Stimulated activated CD8-positive, alpha-beta memory T cell treated with anti-CD3 and anti-CD28 coated beads, Interleukin-12 subunit alpha, Interleukin-12 subunit beta, amount 100 ng/mL, for 24 hours (primary cell): ENCODE measurements at regions not wholly inside any gene's neighbourhood (a gene's known extent, or its start where the extent isn't known, plus 50 kb on each side); places are given as distances from the start of the nearest gene placed in this dataset.
"Not testable (repeated sequence)": the region's sequence is repeated elsewhere in the genome, so short reads cannot be mapped to it uniquely, and the experiment has no call there.

Source experiments
- DNase-seq: peaks from one replicate; pipeline ENCODE4 v3.0.0-alpha.2; 2020; ENCODE audit errors: extremely low read depth

DNA sequence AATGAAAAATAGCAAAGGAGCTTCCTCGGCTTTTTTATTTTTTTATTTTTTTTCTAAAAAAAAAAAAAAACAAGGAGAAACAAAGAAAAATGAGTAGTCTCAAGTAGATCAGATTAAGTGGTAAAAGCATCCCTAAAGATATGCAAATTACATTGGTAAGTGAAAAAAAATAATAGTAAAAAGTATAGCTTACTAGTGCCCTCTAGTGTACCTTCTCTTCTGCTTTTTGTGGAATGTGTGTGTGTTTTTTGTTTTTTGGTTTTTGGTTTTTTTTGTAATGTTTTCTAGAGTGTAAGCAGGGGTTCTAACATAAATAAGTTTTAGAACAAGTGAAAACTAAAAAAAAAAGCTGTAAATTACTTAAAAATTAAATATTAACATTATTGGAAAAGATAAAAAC lies 1062.0 kb downstream of the HACE1 start:
- DNase-seq = no peak

DNA sequence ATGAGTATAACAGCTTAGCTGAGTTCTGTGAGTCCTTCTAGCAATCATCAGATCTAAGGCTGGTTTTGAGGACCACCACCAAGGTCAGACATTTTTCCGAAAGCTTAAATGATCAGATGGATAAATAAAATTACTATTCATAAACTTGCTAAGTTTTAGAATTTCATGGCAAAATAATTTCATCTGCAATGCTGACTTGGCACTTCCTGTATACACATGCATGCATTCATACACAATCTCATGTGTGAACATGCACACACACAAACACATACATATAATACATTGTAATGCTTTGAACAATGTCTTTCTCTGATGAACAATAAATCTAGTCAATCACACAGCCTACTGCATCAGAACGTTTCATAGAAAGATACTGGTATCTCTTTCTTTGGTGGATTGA lies 1068.3 kb downstream of the HACE1 start:
- no peak for DNase-seq

DNA sequence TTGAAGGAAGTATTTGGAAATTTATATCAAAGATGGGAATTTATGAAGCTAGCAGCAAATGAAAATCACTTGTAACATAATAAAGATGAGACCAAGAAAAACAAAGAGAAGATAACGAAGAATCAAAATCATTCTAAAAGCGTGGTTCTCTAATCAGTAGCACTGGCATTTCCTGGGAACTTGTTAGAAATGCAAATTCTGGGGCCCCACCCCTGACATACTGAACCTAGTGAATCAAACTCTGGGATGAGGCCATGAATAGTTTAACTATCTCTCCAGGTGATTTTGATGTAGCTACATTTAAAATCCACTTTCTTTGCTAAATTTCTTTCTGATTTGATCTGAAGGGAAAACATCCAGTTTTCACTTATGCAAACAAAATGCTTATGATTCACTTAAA lies 1075.6 kb downstream of the HACE1 start:
- no peak for DNase-seq

DNA sequence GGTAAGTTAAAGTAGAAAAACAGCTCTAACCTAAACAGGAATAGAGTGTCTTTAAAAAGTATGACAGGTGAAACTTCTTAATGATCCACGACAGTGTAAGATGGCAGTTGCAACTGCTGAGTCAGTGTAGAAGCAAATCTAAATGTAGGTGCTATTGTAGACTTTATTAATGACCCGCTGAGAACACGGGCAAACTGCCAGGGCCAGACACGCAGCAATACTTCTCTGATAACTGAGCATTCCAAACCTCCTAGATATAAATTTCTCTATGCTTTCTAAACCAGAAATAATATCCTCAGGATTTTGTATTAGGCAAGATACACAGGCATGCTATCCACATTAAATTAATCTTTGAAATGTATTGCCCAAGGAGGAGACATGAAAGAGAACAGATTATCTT lies 1076.4 kb downstream of the HACE1 start:
- DNase-seq = no peak

DNA sequence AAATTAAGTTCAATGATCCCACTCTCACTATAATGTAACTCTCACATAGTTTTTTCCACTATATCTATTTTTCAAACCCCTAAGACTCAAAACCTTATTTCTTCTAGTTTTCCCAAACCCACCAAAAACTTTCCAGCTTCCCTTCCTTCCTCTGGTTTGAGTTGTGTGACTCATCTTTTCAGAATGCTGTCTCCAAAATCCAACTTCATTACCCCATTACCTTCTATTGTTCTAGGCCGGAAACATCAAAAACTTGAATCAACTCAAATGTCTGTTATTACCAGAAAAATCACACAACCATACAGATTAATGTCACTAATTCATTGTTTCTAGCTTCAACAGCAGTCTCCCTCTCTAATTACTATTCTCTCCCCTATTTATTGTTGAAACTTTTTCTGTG lies 1090.3 kb downstream of the HACE1 start:
- no peak for DNase-seq

DNA sequence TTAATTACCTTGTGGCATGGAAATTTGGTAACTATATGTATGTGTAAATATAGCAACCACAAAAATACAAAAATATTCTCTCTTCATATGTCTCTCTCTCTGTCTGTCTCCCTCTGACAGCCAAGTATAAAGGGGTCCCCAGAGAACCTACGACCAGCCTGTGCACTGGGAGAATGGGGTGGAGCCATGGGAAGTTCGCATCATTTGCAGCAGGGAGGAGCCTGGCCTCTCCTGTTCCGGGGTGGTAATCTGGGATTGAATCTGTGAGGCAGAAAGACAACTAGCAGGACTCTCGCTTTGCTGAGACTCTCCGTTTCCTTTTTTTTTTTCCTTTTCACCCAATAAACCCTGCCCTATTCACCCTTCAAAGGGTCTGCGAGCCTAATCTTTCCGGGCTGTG lies 1109.1 kb downstream of the HACE1 start:
- no peak for DNase-seq

DNA sequence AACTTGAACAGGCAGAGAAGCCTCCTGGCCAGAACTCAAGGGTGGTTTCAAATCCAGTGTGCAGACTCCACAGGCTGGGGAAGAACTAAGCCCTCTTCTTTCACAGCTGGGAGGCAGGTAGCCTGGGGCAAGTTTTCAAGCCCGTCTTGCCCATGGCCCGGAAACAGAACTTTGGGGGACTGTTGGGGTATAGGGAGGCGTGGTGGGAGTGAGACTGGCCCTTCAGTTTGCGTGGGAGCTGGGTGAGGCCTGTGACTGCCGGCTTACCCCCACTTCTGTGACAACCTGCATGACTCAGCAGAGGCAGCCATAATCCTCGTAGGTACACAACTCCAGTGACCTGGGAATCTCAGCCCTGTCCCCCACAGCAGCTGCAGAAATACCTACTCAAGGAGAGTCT lies 1125.7 kb downstream of the HACE1 start:
- DNase-seq = no peak

DNA sequence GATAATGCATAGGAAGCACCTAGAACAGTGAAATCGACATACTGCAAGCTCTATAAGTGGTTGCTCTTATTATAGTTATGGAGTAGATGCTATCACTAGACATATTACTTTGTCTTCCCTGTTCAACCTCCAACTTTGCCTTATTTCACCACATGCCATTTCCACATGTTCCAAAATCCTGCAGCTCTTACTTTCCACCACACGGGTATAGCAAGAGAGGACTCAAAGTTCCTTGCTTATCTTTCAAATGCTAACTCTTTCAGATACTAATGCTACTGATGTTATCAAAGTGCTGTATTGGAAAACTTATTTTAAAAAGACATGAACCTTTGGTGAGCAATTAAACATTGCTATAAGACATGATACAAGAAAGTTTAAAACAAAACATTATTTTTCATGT lies 1130.1 kb downstream of the HACE1 start:
- no peak for DNase-seq

DNA sequence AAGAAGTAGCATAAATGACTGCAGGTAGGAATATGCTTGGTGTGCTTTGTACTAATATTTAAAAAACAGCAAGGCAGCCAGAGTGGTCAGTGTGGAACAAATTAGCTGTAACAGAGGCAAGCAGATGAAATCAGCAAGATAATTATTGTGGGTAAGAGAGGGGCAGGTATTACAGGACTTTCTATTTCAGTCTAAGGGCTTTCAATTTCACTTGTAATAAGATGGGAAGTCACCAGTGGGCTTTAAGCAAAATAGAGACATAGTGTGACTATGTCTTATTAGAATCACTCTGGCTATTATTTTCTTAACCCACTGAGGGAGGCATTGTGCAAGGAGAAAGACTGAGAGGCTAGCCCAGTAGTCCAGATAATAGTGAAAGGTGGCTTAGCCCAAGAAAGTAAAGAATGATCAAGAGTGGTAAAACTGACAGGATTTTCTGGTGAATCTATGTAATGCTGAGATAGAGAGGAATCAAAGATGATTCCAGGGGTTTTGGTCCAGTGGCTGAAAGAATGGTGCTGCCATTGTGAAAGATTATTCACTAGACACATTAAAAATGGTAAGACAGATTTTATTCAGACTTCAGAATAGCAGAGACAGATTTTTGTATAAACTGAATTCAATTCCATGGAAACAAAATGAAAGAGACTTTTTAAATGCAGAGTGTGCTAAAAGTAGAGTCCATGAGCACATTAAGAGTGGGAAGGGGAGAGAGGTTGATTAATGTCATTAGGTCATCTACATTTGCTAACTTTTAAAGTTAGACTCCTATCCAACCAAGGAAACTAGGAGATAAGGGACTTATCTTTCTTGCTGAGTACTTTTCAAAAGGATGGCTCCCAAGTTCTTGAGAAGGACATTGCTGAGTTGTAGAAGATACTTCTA lies 1136.0 kb downstream of the HACE1 start:
- no peak for DNase-seq

DNA sequence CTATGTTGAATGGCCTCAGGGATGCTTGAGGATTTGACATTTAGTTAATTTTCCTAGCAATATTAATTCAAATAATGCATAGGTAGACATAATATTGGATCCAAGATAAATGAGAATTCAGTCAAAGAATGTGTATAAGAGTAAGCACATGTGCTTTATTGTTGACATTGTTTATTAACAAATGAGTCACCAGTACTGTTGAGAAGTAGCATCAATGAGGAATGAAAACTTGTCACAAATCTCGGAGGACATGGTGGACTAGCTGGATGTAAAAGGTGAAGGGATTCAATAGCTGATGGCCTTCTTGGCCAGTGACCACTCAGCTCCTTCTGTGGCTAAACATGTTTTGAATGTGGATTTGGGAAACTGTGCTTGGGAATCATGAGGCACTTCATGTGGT lies 1137.0 kb downstream of the HACE1 start:
- DNase-seq = no peak

DNA sequence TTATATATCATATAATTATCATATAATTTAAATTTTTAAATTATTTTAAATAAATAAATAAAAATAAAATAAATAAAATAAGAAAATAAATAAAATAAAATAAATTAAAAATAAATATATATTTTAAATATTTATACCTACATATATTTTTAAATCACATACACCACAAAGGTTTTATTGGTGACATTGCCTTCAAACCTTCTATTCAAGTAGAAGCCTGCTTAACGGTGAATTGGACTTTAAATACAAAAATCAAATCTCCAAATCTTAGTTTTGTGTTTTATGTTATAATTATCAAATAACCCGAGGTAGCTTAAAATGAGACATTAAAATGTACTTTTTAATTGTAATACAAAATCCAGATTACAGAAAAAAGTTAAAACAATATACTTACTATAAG lies 1137.8 kb downstream of the HACE1 start:
- no peak for DNase-seq

DNA sequence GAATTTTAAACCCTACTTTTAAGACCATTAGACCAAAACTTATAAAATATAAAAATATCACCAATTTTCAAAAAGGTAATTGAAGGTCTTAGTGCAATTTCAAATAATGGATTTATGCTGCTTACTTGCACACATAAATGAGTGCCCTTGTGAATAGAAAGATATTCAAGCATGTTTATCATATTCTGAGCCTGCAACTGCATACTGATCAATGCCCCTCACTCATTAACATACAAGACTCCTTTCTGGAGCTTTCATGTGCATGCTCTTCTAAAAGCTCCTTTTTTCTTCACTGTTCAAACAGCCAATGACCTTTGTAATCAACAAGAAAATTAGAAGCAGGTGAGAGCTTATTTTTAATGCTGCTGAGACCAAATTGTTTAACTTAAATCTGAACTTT lies 1139.3 kb downstream of the HACE1 start:
- DNase-seq = no peak

DNA sequence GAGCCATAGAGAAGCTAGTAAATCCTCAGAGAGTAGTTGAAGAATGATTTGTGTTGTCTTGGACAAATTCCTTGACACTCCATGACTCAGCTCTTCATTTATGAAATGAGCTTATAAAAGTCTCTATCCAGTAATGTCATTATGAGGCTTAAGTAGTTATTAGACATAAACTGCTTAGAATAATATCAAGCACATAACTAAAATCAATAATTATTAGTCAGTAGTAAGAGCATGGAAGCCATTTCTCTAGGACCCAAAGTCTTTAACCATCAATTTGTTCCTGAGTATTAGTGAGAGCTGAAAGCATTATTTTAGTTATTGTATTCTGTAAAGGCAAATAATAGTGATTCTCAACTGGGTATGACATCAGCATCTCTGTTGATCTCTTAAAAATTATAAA lies 1140.2 kb downstream of the HACE1 start:
- no peak for DNase-seq

DNA sequence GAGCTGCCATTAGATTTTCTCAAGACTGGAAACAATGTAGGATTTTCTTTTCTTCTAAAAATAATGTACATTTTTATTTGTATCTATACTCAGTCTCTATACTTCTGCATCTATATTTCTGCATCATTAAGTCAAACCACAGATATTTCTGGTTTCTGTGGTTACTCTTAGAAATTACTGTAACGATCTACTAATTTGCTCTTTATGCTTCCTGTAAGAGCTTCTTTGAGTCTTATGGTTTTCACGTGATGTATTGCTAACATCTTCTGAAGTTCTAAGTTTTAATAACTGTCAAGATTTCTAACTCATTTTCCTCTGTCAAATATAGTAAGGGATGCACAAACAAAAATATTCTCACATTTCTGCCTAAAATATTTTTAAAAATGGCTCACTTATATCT lies 1144.5 kb downstream of the HACE1 start:
- DNase-seq = no peak

DNA sequence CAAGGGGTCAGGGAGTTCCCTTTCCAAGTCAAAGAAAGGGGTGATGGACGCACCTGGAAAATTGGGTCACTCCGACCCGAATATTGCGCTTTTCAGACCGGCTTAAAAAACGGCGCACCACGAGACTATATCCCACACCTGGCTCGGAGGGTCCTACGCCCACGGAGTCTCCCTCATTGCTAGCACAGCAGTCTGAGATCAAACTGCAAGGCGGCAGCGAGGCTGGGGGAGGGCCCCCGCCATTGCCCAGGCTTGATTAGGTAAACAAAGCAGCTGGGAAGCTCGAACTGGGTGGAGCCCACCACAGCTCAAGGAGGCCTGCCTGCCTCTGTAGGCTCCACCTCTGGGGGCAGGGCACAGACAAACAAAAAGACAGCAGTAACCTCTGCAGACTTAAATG lies 1150.5 kb downstream of the HACE1 start:
- not testable (repeated sequence) for DNase-seq

DNA sequence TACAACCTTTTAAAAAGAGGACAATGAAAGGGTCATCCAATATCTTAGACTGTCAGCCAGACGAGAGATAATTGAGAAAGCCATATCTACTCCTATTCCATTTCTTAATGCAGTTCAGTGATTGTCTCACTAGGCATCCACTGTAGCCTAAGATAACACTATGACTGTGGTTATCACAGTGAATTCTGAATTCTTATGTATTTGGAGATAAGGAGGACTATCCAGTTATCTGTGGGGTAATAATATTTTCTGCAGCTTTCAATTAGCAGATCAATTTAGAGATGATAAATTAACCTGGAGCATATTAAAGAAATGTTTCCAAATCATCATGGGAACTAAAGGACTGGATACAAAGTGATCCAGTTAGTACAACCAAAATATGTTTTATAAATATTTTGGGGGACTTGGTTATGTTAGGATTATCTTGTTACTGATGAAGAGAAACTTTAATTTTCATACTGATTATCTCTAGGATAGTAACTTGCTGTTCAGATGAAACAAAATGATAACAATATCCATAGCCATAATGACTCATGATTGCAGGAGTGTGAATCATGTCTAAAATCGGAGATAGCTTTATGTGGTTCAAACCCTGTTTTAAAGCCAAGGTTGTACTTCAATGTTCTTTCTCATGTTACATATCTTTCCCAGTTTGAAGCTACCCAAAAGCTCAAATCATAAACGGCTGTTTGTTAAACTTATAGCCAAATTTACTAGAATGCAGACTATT lies 1152.0 kb downstream of the HACE1 start:
- no peak for DNase-seq

DNA sequence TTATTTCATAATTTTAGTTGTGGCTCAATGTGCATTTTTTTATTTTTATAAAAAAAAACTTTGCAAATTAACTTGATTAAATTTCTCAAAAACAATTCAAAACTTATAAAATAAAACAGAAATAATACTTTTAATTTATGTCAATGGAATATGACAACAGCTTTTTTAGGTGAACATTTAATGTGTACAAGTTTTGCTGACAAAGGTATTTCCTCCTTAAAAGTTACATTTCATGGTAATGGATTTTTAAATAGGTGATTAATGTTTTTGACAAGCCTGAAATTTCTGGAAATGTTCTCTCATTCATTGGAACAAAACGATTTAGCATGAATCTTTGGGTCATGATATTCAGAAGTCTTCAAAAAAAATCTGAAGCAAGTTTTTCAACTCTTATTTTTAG lies 1160.0 kb downstream of the HACE1 start:
- DNase-seq = no peak

DNA sequence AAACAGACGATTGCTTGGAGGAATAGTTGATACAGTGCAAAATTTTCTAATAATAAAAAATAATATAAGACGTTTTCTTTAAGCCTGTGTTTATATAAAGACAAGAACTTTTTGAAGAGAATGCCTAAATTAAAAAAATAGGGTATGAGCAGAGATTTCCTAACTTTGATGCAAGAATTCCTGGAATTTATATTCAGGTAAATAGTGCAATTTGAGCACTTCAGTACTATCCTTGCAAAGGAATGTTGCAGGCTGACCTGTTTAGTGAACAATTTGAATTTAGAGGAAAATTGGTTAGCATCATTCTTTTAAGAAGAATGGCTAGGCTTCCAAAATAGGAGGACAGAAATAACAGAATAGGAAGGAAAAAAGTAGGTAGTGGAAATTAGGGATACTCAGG lies 1172.3 kb downstream of the HACE1 start:
- no peak for DNase-seq

DNA sequence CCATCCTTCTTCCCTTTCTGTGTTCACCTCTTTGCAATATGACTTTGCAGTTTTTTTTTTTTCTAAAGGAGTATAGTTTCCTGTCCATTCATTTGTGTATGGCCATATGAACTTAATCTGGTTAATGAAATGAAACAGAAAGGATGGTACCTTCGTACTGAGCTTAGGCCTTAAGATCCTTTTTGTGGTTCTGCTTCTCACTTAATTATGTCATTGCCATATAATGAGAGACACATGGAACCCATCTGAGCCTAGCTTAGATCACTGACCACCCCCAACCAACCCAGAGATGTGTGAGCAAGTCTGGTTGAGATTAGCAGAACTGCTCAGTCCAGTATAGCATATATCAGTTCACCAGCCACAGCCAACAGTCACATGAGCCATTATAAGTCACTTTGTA lies 1179.6 kb downstream of the HACE1 start:
- no peak for DNase-seq

DNA sequence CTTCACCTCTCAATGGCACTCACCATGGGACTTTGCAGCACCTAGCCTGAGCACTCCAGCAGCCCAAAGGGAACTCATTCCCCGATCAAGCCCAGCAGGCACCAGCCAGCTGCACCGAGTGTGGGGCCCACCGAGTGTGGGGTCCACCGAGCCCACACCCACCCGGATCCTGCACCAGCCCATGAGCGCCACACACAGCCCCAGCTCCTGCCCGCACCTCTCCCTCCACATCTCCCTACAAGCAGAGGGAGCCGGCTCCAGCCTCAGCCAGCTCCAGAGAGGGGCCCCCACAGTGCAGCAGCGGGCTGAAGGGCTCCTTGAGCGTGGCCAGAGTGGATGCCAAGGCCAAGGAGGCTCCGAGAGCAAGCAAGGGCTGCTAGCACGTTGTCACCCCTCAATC lies 1182.4 kb downstream of the HACE1 start:
- DNase-seq = no peak

DNA sequence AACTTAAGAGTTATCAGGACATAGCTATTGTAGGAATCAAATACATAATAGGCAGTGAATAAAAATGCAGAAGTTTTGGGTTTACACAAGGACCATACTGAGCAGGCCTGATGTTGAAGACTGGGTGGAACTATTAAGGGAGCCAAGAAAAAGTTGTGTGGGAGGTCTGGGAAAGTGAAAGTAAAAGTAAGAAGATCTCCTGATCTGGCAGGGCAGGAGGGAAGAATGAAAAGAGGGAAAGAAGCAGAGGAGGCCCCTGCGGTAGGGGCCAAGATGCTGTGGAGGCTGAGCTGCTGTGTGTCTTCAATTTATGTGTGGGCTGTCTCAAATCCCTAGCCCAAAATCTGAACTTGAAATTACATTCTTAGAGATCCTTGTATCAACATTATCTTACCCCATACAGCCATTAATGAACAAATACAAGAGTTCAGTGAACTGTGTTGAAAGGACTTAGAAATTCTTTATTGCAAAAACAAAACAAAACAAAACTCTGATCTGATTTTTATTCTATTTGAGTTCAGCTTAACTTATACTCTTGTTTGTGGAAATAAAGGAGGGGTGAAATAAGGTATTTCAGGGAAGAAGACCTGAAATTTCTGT lies 1183.8 kb downstream of the HACE1 start:
- DNase-seq = no peak

DNA sequence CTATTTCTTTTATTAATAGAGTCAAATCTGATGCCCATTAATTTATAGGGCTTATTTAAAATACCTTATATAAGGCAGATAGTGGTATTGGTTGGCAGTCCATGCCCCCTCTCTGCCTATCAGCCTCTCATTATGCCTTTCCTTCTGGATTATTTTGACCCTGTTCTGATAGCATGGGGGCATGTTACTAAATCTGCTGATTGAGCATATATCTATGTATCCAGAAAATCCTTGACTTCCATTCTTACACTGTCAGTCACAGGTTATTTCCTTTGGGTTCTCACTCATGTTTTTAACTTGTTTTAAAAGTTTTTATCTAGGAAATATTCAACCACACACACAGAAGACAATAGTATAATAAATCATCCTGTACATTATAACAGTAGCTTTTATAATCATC lies 1184.9 kb downstream of the HACE1 start:
- DNase-seq = no peak

DNA sequence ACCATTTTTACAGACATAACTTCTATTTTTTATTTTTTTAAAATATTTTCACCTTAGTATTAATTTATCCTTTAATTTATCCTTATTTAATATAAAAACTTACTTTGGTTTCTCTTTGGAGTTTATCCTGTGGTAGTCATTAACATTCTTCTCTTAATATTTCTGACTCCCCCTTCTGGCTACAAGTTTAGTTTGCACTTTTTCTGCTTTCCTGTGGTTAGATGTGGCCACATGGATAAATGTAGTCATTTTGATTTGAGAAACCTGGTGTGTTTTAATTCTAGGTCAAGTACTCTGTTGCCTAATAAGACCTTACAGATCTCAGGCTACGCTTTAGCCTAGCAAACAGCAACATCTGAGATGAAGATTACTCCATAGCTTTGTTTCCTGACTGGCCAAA lies 1187.5 kb downstream of the HACE1 start:
- no peak for DNase-seq
